ENCODE measurements at regions not wholly inside any gene's neighbourhood (a gene's known extent, or its start where the extent isn't known, plus 50 kb on each side); places are given as distances from the start of the nearest gene placed in this dataset.
"Not testable (repeated sequence)": the region's sequence is repeated elsewhere in the genome, so short reads cannot be mapped to it uniquely, and the experiment has no call there.

DNA sequence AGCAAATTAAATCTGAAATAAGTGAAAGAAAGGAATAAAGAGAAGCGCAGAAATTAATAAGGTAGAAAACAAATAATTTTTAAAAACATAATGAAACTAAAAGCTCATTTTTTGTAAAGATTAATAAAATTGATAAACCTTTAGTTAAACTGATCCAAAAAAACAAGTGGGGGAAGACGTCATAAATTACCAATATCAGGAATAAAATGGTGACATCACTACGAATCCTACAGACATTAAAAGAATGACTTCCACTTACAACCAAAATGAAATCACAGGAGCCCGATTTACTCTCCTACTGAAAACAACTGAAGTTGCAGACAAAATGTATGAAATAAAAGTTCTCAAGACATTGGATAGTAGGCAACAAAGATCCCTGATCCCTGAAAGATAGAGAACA is 68.1 kb upstream of the IFFO2 start:
- no peak for DNase-seq (ENCODE audit: low read depth in 3 of 3)

DNA sequence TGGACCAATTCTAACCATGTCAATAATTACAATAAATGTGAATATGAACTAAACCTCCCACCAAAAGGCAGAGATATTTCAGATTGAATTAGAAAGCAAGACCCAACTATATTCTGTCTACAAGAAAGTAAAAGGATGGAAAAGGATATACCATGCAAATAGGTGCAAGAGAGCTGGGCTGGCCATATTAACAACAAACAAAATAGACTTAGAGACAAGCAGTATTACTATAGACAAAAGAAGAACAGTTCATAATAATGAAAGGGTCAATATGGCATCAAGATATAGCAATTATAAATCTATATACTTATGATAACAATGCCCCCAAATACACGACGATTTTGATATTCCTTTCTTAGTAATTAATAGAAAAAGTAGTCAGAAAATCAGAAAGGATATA is 67.3 kb upstream of the IFFO2 start:
- no peak for DNase-seq (ENCODE audit: low read depth in 3 of 3)

DNA sequence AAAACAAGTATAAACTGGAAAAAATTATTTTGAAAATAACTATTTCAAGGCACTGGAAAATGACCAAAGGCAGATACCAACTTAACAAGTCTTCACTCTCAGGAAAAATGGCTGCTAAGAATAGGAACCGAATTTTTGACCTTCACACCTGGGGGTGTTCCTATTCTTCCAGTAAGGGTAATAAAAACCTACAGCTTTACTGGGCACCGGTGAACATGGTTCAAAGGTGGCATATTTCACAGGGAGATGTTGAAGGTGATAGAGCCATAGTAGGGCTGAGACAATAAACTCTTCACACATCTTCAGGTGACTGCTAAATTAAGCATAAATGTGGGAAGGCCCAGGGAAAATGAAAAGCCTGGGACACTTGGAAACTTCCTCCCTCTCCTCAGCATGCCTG is 65.4 kb upstream of the IFFO2 start:
- no peak for DNase-seq (ENCODE audit: low read depth in 3 of 3)

DNA sequence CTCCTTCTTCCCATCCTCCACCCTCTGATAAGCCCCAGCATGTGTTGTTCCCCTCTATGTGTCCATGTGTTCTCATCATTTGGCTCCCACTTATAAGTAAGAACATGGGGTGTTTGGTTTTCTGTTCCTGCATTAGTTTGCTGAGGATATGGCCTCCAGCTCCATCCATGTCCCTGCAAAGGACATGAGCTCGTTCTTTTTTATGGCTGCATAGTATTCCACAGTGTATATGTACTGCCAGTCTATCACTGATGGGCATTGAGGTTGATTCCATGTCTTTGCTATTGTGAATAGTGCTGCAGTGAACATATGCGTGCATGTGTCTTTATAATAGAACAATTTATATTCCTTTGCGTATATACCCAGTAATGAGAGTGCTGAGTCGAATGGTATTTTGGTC is 62.8 kb upstream of the IFFO2 start:
- not testable (repeated sequence) for DNase-seq (ENCODE audit: low read depth in 3 of 3)

DNA sequence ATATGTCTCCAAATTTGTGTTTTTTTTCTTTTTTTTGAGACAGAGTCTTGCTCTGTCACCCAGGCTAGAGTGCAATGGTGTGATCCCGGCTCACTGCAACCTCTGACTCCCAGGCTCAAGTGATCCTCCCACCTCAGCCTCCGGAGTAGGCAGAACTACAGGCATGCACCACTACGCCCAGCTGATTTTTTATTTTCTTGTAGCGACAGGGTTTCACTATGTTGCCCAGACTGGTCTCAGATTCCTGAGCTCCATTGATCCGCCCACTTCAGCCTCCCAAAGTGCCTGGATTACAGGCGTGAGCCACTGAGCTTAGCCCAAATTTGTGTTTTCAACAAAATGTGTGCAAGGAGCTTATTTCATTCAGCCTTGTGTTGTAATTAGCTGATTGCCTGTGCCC is 59.0 kb upstream of the IFFO2 start:
- no peak for DNase-seq (ENCODE audit: low read depth in 3 of 3)

DNA sequence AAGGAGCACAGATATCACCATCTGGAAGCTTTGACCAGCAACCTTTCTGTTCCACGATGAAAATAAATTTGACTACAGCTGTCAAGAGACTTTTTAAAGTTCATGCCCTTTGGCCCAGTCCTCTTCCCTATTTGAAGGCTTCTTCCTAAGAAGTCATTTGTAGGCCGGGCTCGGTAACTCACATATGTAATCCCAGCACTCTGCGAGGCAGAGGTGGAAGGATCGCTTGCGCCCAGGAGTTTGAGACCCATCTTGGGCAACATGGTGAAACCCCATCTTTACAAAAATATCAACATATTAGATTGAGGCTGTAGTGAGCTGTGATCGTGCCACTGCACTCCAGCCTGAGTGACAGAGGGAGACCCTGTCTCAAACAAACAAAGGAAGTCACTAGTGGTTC is 58.3 kb upstream of the IFFO2 start:
- DNase-seq (ENCODE audit: low read depth in 3 of 3) = no peak

DNA sequence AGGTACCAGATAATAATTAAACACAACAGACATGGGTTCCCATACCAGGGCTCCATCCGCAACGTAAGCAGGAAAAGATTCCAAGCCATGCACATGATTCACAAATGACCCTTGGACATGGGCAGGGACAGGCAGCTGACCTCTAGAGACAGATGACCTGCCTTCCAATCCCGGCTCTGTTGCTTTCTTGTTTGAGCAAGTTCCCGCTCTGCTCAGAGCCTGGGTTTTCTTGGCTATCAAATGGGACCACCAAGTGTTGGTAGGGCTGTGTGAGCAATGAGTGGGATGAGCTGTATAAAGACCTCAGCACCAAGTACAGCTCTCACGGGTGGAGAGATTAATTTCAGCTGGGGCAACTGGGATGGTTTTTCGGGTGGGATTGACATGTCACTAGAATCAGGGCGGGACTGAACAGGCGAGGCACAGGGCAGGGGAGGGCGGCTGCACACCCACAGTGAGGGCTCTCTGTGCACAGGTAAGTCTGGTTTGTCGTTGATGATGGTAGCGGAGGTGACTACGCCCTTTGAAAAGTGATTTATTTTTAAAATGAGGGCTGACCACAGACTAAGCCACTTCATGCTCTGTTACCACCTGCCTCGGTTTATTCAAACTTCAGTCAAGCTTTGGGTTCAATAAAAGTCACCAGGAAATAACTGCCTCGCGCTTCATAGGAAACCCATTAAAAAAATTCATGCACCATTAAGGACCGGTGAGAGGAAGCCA is 57.5 kb upstream of the IFFO2 start:
- no peak for DNase-seq (ENCODE audit: low read depth in 3 of 3)

DNA sequence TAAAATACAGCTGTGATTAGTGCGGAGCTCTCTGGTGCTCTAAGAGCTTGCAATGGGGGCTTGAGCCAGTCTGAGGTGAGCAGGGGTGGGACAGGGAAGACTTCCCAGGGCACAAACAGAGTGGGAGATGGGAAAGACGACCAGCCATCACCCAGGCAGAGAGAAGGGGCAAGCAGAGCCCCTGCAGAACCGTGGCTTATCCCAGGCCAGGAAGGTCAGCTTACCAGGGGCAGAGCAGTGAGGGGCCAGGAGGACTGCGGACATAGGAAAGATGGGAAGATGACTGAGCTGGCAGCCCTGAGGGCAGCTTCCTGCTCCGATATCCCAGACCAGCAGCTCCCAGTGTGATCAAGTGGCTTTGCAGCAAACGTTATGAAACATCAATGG is 55.4 kb upstream of the IFFO2 start:
- no peak for DNase-seq (ENCODE audit: low read depth in 3 of 3)

DNA sequence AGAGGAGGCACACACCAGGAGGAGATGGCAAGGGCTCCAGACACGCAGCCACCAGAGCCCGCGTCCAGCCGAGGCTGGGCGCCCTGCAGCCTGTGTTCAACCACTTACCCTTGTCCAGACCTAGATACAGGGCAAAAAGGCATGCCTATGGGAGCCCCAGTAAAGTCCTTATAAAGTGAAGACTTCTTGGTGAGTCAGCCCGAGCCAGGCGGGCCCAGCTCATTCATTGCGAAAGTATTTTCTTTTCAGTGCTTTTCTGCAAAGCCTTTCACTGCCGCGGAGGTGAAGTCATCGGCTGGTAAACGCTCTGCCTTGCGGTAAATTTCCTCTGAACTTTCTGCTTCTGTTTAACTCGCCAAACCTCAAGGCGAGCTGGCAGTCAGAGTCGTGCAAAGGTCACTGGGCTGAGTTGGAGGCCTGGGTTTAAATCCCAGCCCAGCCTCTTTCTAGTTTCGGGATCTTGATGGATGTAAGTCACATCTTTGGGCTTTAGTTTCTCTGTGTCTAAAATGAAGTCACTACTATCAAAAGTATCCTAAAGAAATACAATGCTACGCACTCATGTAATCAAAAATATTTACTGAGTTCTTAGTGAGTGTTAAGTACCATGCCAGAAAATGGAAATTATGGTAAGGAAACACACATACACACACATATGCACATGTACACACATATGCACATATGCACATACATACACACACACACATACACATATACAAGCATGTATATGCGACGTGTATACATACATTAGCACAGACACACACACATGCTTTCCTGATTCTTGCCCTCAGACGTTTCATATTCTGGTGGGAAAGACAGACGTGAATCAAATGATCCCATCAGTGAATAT is 54.7 kb upstream of the IFFO2 start:
- DNase-seq (ENCODE audit: low read depth in 3 of 3) = peak; percentile 59 to 82 (median 67)

DNA sequence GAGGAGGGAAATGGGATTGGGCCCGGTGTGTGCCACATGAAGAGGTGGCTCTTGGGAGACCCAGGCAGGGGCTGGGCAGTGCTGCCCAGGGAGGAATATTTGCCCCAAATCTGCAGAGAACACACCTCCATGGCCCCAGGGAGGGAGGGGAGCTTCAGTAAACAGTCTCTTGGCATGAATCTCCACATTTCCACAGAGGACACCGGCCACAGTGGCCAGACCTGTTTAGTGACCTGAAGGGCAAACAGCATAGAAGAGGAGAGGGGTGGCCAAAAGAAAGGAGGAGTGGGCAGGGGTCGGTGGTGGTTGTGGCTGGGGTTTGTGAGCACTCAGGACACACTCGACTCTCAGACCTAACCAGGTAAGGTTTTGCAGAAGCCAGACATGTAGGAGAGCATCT is 54.0 kb upstream of the IFFO2 start:
- no peak for DNase-seq (ENCODE audit: low read depth in 3 of 3)

DNA sequence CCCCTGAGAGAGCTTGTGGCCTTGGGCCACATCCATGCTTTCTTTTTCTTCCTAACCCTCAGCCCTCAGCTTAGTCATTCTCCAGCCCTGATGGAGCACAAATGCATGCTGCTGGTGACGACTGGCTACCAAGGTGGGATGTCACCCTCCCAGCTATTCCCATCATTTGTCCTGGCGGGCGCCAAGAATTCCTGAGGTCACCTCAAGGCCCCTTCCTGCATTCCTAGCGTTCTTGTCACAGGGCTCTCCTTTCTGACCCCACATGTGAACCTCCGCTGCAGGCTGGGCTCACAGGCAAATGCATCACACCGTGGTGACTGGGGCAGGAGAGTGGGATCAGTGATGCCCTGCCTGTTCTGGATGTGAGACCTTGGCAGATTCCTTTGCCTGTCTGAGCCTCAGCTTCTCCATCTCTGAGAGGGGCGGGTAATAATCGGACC is 53.4 kb upstream of the IFFO2 start:
- DNase-seq (ENCODE audit: low read depth in 3 of 3) = no peak

DNA sequence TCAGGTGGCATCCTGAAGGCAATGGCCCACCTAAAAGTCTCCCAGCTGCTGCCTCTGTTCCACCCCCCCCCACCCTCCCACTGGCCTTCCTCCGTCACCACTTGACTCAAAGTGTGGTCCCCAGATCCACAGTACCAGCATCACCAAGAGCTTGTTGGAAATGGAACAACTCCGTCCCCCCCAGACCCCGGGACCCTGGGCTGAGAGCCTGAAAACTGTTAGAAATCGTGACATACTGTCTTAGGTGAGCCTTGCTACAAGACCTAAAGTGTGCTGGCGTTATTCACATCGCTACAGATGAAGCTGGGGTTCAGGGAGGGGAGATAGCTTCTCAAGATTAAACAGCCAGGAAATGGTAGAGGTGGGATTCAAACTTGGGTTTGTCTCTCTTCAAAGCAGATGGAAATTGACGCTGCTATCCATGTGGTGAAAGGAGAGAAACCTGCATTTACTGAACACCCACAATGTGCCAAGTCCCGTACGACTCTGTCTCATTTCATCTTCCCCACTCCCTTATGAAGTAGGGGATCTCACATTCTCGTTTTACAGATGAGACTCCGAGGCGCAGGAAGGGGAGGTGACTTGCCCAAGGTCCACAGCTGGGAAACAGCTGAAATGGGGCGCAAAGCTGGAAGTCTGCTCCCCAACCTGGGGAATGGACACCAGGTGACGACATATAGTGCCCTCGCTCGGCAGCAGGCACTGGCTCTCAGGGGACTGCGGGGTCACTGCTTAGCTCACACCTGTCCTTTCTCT is 52.8 kb upstream of the IFFO2 start:
- DNase-seq (ENCODE audit: low read depth in 3 of 3) = no peak

DNA sequence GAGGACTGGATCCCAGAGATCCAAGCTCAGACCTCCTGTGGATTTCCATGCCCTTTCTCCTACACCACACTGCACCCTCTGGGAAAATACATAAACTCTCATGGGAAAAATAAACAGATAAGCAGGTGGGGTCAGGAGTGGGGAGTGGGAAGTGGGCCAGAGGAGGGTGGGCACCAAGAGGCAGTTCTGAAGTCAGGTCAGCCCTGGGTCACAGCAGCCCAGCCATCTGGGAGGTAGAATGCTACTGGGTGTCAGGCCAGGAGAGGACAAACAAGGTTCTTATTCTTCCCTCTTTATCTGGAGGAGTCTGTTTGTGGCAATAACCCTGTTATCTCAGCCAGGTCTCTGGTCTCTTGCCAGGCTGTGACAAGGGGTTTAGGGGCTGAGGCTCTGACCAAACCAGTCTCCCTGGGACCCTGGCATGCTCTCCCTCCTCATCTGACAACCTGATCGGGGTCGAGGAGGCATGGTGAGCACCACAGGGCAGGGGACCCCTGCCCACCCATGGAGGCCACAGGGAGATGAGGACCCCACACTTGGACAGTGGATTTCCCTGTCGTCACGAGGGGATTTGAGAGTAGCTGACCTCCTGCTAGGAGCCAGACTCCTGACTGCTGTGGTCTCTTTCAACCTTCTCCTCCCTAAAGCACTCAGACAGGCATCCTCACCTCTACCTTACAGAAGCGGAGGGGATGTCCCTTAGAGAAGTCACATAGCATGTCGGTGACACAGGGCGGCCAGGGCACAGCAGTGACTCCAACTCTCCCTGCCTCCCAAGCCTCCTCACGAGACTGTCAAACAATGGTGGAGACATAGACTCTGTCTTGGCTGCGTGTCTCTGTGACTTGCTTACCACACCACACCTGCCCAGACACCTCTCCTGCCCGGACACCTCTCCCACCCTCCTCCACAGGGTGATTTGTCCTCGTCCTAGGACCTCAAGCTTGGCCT is 51.3 kb upstream of the IFFO2 start:
- DNase-seq (ENCODE audit: low read depth in 3 of 3) = no peak

DNA sequence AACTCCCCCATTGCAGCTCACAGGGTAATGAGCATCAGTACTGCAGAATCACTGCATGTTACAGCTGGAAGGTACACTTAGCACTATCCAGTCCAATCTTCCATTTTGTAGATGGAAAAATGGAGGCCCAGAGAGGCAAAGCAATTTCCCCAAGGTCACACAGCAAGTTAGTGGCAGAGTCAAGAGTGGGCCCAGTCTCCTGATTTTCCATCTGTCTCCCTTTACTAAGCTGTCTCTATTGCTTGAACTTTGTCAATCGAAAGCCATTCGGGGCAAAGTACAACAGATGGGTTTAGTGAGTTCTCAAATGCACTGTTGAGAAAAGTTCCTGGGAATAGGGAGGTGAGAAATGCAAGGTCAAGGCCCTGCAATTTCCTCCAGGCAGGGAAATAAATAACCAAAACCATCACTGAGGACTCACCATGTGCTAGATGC is 50.4 kb upstream of the IFFO2 start:
- no peak for DNase-seq (ENCODE audit: low read depth in 3 of 3)

Data from stimulated activated CD4-positive, alpha-beta T cell treated with anti-CD3 and anti-CD28 coated beads, TNF-alpha, amount 100 ng/mL, for 24 hours (primary cell).